Ammon's horn (tissue), 1 donor: ENCODE measurements at regions not wholly inside any gene's neighbourhood (a gene's known extent, or its start where the extent isn't known, plus 50 kb on each side); places are given as distances from the start of the nearest gene placed in this dataset.

ENCODE experiments used
- DNase-seq: peaks from one replicate; pipeline ENCODE4 v3.0.0-alpha.2; 2016; ENCODE audit warnings: low spot score

DNA sequence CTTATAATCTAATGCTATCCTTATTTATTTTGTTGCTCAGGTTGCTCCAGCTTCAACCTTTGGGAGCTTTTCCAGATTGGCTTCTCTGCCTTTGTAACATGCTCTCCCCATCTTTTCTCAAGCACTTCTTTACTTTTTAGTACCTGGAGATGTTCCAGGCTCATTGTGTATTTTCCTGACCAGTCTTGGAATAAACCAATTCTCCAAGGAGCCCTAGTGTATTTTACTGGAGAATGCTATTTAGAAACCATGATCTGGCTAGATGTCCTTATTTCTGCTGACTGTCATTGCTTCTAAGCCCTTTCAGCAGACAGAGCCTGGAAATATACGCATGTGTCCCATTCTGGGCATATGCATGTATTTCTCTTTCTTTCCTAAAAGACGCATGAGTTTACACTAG lies 95.7 kb downstream of the EMX2 start:
- no peak for DNase-seq

DNA sequence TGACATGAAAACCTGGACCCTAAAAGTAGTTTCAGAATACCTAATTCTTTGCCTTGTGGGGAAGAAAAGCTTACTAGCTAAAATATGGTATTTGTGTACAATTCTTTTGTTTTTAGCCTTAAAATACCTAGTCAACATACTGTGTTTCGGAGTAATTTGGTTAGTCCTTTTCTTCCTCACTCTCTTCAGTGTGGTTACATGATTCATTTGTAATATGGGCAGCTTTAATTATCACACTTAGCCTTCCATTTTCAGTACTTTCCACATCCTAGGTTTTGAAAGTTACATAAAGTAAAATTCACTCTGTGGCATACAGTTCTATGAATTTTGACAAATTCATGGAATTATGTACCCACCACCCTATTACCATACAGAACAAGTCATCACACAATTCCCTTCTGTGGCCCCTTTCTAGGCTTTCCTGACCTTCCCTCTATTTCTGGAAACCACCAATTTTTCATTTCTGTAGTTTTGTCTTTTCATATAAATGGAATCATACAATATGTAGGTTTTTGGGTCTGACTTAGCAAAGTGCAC lies 96.2 kb downstream of the EMX2 start:
- DNase-seq, result no peak

DNA sequence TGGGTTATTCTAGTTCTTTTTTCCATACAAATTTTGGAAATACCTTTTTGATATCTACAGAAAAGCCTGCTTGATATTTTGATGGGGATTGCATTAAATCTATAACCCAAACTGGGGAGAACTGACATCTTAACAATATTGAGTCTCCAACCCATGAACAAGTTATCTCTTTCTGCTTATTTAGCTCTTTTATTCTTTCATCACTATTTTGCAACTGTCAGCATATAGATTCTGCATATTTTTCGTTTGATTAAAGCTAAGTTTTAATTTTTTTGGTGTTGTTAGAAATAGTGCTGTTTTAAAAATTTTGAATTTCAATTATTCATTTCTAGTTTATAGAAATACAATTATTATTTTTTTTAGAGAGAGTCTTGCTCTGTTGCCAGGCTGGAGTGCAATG lies 97.9 kb downstream of the EMX2 start:
- no peak for DNase-seq

DNA sequence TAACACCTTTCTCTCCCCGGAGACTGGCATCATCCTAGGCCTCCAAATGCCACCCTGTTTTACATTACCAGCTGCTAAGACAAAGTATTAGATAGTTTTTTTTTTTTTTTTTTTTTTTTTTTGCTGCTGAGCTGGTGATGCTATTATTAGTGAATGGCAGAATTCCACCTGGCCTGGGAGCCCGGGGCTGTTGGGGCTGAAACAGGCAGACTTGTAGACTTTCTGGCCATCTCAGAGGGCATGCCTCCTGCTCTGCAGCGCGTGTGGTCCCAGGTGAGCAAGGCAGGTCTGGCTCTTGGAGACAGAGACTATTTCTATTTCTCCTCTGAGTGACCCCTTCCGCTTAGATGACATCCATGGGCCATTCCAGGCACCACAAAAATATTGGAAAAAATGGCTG lies 104.2 kb downstream of the EMX2 start:
- no peak for DNase-seq

DNA sequence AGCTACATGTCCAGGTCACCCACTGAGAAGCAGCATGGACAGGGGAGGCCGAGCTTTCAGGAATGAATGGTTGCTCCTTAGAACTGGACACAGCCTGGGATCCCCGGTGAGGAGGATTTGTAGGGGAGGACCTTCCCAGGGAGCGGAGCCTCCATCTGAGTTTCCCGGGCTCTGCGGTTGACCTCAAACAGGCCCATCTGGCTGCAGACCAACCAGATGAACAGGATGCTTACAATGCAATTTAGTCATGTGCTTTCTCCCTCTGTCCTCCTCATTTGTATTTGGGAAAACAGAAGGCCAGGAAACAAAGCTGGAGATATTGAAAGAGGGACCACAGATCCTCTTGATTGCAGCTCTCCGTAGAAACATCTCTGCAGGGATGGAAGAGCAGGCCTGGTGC lies 104.8 kb downstream of the EMX2 start:
- no peak for DNase-seq

DNA sequence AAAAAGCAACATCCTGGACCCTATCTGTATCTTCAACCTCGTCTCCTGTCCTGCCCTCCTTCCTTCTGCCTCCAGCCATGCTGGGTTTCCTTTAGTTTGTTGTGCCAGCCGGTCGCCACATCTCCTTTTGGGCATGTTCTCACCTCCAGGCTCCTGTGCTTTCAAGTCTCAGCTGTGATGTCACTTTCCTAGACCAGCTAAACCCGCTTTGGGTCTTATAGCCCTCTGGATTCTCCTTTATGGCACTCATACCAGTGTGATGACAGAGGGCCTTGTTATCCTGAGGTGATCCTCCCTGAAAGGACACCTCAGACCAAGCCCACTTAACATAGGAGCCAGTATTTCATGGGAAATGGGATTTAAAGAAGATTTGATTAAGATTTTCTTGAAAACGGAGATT lies 108.6 kb downstream of the EMX2 start:
- DNase-seq, result no peak

DNA sequence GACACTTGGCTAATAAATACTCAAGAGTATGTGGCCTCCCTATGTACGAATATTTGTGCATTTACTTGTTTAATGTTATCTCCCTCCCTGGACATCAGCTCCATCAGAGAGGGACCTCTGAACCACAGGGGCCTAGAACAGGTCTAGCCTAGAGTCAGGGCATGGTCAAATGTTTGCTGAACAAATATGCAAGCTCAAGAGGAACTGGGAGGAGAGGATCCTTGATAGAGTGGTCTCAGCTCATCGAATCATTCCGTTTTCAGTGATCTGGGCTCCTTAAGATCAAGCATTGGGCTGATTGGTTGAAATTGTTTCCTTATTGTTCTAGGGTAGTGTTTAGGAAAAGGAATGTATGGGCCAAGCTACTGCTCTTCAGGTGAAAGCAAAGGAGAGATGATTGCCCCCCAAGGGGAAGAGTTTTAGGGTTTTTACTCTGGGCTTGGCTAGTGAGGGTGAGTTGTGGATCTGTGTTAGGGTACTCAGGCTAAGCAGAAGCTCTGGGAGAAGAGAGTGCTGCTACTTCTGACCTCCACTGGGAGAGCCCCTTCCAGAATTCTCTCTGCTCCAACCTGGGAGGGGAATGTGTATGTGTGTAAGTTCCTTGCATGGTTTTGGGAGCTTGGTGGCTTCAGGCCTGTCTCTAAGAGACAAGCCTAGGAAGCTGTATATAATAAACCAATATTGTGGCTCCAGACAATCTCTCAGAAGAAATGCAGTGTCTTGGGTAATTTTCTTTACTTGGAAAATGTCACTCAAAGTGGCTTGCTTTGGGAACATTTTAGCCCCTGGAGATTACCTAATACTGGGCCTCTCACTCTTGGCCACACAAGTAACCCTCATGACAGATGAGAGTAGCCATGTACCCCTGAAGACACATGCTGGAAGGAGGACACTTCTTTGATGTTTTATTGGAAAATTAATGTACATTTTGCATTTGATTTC lies 110.0 kb downstream of the EMX2 start:
- no peak for DNase-seq

DNA sequence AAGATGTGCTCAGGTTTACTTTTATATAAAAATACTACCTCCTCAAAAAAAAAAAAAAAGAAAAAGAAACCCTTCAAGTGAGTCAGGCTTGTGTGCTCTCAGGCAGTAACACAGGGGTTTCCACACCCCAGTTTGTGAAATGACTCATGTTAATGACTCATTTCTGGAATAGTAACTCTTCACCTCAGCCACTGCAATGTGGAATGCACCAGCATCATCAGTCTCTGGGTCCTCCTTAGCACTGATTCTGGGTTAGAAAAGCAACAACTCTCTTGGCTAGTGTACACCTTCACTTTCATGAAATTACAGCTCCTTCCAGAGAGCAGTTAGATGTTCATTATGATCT lies 110.6 kb downstream of the EMX2 start:
- no peak for DNase-seq

DNA sequence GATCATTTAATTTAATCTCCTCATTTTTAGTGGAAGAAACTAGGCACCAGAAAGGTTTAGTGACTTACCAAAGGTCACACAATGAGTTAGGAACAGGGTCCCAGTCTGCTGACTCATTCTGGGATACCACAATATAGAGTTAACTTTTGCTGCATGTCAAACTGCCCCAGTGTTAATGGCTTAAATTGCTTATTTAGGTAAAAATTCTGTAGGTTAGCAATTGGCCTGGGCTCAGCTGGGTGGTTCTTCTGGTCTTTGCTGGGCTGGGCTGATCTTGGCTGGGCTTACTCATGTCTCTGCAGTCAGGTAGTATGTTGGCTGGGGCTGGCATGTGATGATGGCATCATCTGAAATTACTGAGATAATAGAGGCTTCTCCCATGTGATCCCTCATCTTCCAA lies 111.6 kb downstream of the EMX2 start:
- DNase-seq, result no peak

DNA sequence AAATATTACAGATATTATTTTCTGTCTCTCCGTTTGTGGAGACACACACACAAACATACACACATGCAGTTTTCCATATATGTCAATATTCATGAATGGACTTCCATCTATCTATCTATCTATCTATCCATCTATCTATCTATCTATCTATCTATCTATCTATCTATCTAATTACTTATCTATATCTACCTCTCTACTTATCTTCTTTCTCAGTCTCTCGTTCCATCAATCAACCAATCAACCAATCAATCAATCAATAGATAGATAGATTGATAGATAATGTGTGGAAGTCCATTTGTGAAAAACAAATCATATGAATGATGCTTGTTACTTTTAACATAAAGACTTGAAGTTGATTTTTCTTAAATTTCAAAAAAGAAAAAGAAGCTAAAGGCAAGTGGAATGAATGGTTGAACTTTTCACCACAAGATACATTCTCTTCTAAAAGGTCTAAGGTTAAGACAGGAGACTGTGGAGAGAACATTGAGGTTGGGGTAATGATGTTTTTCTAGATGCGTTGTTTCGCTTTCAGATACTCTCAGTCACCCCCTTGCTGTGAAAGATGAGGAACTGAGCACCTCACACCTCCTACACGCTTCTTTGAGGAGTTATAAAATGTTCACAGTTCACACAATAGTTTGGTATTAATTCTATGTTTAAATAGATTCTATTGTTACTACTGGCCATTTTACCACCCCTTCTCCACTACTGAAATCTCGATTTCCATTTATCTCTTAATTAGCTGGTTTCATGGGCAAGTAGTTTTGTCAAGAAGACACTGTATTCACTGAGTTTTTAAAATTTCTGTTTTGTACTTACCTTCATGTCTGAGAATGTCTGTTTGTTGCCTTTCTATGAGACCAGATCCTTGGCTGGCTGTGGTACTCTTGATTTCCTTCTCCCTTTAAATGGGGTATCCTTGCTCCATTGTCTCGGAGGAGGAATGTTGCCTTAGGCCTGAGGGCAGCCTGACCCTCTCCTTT lies 114.1 kb downstream of the EMX2 start:
- no peak for DNase-seq

DNA sequence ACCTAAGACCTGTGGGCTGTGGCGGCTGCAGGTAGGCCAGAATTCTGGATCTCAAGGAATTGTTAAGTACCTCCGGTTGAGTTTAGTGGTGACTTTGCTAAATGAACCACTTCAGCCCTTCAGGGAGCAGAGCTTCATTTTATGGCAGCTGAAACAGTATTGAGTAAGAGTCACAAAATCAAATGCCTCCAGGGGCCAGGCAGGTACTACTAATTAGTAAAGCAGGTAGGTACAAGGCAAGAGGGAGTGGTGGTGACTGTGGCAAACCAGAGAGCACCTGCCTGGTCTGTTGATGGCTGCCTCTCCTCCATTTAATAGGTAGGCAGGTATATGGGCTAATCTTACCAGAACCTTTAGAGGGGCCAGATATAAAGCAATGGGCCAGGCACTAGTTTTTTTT lies 118.8 kb downstream of the EMX2 start:
- no peak for DNase-seq

DNA sequence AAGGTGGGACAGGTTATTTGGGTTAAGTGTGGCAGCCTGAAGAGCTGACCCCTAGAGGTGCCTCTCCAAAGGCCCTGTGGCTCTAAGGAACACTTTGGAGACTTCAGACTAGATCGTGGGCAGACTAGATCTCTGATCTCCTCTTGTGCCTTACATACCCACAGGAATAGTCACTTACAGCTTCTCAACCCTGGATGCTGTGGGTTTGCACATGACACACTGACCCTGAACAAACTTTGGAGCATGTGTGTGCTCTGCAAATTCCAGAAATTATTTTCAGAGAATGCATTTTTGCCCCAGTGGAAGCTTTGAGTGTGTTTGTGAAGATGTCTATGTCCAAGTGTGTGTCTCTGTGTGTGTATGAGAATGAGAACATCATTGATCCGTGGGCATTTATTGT lies 119.6 kb downstream of the EMX2 start:
- DNase-seq, result no peak

DNA sequence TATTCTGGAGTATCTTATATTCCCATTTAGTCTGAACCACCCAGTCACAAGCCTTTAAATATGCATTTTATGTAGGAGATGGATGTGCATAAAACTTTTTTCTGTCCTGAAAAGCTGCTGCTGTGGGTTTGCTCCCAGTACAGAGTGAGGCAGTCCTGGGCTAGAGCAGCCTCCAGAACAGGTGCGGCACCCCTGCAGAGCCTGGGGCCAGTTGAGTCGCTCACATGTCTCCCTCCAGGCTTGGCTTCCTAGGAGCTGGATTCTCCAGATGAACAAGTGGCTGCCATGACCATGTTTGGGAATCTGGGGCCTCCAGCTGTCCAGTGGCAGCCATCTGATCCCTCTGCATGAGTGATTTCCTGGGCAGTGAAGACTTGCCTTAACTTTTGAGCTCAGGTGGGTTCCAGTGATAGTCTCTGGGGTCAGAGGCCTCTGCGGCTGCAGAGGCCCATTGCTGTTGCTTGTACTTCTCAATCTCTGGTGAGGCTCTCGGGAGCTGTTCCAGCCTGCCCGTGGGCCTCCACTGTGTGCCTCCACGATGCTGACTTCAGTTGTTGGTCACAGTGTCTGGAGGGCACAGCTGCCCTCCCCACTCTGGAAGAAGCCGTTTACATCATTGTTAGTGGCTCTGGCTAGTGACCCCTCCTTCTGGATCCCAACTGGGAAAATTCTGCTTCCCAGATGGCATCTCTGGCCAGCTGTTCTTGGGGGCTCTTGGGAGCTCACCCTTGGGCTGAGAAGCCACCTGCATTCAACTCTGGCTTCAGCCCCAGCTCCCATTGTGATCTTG lies 120.4 kb downstream of the EMX2 start:
- DNase-seq, result no peak

DNA sequence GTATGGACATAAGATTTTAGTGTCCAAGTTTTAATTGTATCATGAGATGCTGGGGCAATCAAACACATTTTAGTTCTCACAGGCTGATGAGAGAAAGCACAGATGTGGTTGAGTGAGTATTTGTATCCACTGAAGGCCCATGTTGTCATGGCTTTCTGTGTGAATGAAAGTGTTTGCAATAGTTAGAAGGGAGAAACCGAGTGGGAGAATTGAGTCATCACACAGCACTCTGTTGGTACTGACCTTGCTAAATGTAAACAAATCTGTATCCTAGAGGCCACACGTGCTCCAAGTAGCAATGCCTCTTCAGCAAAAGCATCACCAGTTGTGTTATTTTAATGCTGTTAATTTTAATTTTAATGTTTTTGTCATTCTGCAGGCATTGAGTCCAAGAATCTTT lies 121.2 kb downstream of the EMX2 start:
- peak; percentile 38 for DNase-seq

DNA sequence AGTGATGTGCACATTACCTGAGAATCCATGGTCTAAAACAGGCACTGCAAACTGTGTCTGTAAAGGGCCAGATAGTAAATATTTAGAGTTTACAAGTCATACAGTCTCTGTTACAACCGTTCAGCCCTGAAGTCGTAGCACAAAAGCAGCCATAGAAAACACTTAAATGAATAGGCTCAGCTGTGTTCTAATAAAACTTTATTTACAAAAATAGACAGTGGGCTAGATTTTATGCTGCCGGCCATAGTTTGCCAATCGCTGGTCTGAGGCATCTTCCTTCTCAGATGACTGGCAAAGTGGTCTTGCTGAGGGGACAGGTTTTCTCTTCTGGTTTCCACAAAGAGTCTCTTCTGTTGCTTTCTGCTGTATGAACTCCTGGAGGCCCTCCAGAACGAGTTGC lies 121.7 kb downstream of the EMX2 start:
- no peak for DNase-seq

DNA sequence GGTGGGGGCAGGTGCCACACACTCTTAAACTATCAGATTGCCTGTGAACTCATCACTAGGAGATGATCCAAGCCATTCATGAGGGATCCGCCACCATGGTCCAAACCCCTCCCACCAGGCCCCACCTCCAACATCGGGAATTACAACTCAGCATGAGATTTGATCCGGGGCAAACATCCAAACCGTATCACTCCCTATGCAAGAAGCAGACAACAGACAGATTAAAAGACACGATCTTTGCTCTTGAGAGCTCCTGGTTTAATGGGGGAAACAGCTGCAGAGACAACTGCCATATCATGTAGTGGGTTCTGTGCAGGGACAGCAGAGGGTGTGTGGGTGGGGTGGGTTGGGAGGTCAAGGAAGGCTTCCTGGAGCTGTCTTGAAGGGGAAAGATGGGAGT lies 123.6 kb downstream of the EMX2 start:
- DNase-seq, result no peak

DNA sequence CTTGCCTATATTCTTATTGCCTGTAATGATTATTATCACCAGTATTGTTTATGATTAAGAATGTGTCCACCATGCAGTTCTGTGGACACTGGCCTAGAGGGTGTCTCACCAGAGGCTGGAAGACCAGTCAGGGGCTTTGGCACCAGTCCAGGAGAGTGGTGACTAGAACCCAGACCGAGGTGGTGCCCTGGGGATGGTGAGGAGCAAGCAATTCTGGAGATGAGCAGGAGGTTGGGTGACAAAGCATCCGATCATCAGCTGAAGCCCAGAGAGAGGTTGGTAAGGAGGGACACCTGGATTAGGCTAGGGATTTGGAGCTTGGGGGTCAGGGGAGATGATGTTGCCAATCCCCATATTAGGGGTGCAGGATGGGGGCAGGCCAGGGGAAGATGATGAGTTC lies 124.4 kb downstream of the EMX2 start:
- no peak for DNase-seq

DNA sequence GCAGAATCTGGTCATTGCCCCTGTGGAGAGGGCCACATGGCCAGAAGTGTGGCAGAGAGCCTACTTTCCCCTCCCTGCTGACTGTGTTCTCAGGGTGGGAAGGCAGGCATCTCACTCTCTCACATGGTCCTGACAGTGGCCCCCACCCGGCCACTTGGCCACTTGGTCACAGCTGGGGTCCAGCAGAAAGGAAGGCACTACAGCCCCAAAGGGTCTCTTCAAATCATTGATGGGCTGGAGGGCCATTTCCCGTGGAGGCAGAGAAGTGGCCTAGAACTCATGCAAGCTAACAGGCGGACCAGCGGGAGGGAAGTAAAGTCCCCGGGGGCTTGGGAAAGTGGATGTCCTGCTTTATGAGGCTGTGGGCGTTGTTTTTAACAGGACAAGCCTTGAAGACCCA lies 125.3 kb downstream of the EMX2 start:
- no peak for DNase-seq

DNA sequence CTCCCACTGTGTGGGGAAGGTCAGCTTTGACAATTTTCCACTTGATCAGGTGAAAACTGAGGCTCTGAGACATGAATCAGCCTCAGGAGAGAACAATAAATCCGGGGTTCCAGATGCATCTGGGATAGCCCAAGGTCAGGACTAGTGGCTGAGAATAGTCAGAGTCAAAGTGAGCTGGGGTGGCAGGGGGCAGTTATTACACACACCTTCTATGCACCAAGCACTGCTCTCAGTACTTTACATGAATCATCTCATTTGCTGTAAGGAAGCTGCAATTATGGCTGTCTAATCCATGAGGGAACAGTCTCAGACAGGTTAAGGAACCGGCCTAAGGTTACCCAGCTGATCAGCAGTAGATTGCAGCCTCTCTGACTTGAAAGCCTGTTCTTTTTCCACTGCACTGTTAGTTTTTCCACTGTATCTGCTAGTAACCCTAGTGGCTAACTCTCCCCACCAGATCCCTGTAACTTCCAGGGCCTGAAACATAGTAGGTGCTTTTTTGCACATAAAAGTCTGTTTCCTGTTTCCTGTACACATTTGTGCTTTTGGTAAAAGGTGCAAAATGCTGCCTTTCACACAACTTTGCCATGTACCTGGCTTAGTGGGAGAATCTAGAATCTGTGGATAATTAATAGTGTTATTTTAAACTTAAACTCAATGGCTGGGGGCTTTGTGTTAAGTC lies 125.9 kb downstream of the EMX2 start:
- DNase-seq, result no peak

DNA sequence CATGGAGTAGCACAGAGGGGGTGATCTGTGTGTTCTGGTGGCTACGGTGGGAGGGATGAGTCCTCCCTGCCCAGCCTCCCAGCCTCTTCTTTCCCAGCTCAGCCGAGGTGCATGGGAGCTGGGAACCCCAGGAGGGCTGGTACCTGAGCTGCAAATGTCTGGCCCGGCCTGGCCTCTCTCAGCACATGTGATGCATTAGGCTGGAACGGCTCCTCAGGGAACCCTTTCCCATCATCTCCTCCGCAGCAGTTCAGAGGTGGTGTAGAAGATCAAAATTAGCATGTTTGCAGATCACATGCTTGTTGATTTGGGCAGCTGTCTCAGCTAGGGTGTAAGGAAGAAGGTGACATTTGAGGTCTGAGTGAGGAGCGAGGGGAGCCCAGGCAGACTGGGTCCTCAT lies 126.6 kb downstream of the EMX2 start:
- no peak for DNase-seq

DNA sequence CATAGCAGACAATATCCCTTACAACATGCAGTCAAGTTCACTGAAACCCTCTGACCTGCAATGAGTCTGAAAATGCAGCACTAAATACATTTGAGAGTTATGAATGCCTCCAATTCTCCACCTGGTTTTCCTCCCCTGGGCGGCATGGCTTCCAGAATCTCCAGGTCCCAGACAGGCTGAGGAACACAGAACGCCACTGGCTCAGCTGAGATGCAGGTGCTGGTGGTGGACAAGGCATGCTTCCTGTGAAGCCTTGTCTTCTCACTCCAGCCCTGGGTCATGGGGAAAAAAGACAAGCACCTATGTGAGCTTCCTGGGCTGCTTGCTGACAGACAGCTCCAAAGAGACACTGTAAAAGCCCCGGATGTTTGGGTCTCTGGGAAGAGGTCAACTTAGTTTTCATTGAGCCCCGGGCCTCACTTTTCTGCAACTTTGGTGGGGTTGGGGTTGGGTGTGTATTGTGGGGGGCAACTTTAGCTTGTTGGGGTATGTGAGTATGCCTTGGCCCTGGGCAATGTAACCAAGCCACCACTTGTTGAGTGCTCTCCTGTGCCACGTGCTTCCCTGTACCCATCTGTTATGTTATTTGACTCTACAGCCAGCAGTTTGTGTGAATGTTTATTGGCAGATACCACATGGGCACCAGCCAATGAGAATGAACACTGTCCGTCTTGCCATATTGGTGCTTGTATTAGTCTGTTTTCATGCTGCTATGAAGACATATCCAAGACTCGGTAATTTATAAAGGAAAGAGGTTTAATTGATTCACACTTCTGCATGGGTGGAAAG lies 127.8 kb downstream of the EMX2 start:
- DNase-seq, result no peak
